ENCODE measurements at regions not wholly inside any gene's neighbourhood (a gene's known extent, or its start where the extent isn't known, plus 50 kb on each side); places are given as distances from the start of the nearest gene placed in this dataset.

GRCh38 chr7:110375068-110375467 lies 715.9 kb upstream of the LRRN3 start:
- DNase-seq (ENCODE audit: low read depth) = no peak
- no peak overlapping the region for H3K4me3 ChIP-seq (ENCODE audit: low read length)
- TF ChIP-seq CTCF (conservative IDR thresholded peaks at IDR 0.05; ENCODE audit: low read depth, low read length) = no peak

GRCh38 chr7:110382736-110383135 lies 708.2 kb upstream of the LRRN3 start:
- no peak for DNase-seq (ENCODE audit: low read depth)
- TF ChIP-seq CTCF (conservative IDR thresholded peaks at IDR 0.05; ENCODE audit: low read depth, low read length) = no peak
- H3K4me3 ChIP-seq (ENCODE audit: low read length) = no peak overlapping the region

- no peak for TF ChIP-seq CTCF (conservative IDR thresholded peaks at IDR 0.05; ENCODE audit: low read depth, low read length)
- DNase-seq (ENCODE audit: low read depth) = no peak
- H3K4me3 ChIP-seq (ENCODE audit: low read length) = no peak overlapping the region
Measured at GRCh38 chr7:110386006-110386405, 704.9 kb upstream of the LRRN3 start.

- no peak for TF ChIP-seq CTCF (conservative IDR thresholded peaks at IDR 0.05; ENCODE audit: low read depth, low read length)
- DNase-seq (ENCODE audit: low read depth) = peak; percentile 70
- no peak overlapping the region for H3K4me3 ChIP-seq (ENCODE audit: low read length)
Measured at GRCh38 chr7:110386913-110387312, 704.0 kb upstream of the LRRN3 start.

GRCh38 chr7:110387689-110388088 lies 703.2 kb upstream of the LRRN3 start:
- no peak for TF ChIP-seq CTCF (conservative IDR thresholded peaks at IDR 0.05; ENCODE audit: low read depth, low read length)
- H3K4me3 ChIP-seq (ENCODE audit: low read length) = no peak overlapping the region
- DNase-seq (ENCODE audit: low read depth) = no peak

- no peak overlapping the region for H3K4me3 ChIP-seq (ENCODE audit: low read length)
- DNase-seq (ENCODE audit: low read depth) = peak; percentile 7
- TF ChIP-seq CTCF (conservative IDR thresholded peaks at IDR 0.05; ENCODE audit: low read depth, low read length) = no peak
Measured at GRCh38 chr7:110388457-110388856, 702.5 kb upstream of the LRRN3 start.

GRCh38 chr7:110396021-110396420 lies 694.9 kb upstream of the LRRN3 start:
- no peak overlapping the region for H3K4me3 ChIP-seq (ENCODE audit: low read length)
- DNase-seq (ENCODE audit: low read depth) = no peak
- no peak for TF ChIP-seq CTCF (conservative IDR thresholded peaks at IDR 0.05; ENCODE audit: low read depth, low read length)
